Muscle layer of duodenum (tissue), 2 donors: ENCODE measurements at regions not wholly inside any gene's neighbourhood (a gene's known extent, or its start where the extent isn't known, plus 50 kb on each side); places are given as distances from the start of the nearest gene placed in this dataset.

Experiments
- H3K27ac ChIP-seq: one replicate; pipeline ENCODE4 v1.7.0; 2013; ENCODE audit warnings: mild to moderate bottlenecking, low read length
- H3K27me3 ChIP-seq: one replicate; pipeline ENCODE4 v1.7.0; 2013; ENCODE audit warnings: low read depth, mild to moderate bottlenecking, control low read depth, low read length
- H3K36me3 ChIP-seq, 2 donors: one replicate each; pipeline ENCODE4 v1.7.0; 2013; ENCODE audit warnings: low read length in 2 of 2, control low read depth in 1 of 2, mild to moderate bottlenecking in 1 of 2; ENCODE audit not compliant: insufficient read depth in 2 of 2, control insufficient read depth in 1 of 2
- H3K4me1 ChIP-seq, 2 donors: one replicate each; pipeline ENCODE4 v1.7.0; 2013; ENCODE audit warnings: low read length in 2 of 2, mild to moderate bottlenecking in 2 of 2, control low read depth in 1 of 2, moderate library complexity in 1 of 2; ENCODE audit not compliant: insufficient read depth in 2 of 2, control insufficient read depth in 1 of 2
- H3K4me3 ChIP-seq, 2 donors: one replicate each; pipeline ENCODE4 v1.7.0; 2013; ENCODE audit warnings: low read length in 2 of 2, low read depth in 1 of 2, mild to moderate bottlenecking in 1 of 2
- H3K9me3 ChIP-seq, 2 donors: one replicate each; pipeline ENCODE4 v1.7.0; 2013; ENCODE audit warnings: low read length in 2 of 2, control low read depth in 1 of 2, mild to moderate bottlenecking in 1 of 2; ENCODE audit not compliant: control insufficient read depth in 1 of 2
- donor health status: healthy.

DNA sequence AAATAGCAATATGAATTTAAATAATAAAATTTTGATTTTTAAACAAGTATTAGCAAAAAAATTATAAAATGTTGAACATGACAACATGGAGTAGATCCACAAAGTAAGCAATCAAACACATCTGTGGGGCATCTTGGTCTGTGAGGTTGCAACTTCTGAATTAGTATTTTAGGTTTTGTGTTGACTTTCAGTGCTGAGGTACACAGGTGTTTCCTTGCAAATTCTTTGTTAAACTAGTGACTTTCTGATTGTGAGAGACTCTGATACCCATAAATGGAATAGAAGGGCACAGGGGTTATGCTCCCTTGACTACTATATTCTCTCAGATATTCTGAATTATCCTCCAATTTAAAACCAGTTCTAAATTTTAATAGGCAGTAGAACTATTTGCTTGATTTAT, 841.7 kb downstream of the CDH8 start:
- Histone ChIP-seq H3K4me1 (no peaks in the 10 kb centered on the region), H3K27ac (no peak overlapping the region), H3K27me3 (no peaks in the 10 kb centered on the region), H3K9me3 (no peaks in the 10 kb centered on the region), H3K4me3 (no peak overlapping the region), H3K36me3 (no peaks in the 10 kb centered on the region)

DNA sequence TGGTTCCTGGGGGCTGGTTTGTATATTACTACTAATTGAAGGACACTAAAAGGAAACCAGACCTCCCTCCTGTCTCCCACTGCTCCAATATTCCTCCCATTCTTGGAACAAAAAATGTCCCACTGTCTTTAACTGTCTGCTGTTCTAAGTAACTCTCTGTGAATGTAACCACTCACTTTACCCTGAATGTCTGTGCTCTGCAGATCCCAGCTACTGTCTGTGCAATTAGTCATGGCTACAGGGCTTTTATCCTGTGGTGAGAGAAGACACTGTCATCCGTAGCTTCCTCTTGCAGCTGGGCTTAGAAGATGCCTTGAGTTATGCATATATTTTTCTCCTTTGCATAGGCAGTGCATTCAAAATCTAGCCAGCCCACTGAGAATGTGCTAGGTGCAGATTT, 853.8 kb downstream of the CDH8 start:
- Histone ChIP-seq H3K27me3 (no peaks in the 10 kb centered on the region), H3K9me3 (no peaks in the 10 kb centered on the region), H3K27ac (no peak overlapping the region), H3K36me3 (no peaks in the 10 kb centered on the region), H3K4me3 (no peak overlapping the region), H3K4me1 (no peaks in the 10 kb centered on the region)

DNA sequence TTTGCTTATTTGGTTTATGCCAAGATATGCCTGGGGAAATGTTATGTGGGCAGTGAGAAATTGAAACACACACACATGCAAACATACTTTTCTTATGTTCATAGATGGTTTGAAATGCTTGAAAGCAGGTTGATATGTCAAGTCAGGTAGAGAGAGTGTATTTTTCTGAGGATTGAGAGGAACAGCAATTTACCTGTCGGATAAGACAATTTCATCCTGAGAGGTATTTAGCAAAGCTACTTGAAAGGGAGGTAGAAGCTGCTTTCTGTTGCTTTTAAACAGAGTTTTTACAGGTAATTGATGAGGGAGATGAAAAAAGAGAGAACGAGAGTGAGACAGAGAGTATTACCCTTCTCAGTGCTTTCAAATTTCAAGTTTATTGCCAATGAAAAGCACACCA, 854.3 kb downstream of the CDH8 start:
- Histone ChIP-seq H3K4me1 (no peaks in the 10 kb centered on the region), H3K36me3 (no peaks in the 10 kb centered on the region), H3K4me3 (no peak overlapping the region), H3K27ac (no peak overlapping the region), H3K27me3 (no peaks in the 10 kb centered on the region), H3K9me3 (no peaks in the 10 kb centered on the region)

DNA sequence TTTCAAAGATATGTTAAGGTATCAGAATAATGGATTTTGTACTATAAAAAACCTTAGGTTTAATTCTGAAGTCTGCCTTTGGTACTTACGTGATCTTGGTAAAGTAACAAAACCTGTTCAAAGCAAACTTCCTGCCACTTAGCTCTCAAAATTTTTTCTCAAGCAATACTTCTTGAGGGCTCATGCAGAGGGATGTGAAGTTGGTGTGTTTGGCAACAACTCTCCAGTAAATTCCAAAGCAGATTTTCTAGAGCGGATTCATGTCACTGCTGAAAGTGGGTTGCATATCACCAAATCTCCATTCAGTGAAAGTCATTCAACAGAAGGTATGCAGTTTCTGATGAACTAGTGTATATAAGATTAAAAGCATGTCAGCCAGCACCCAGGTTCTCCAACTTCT, 856.7 kb downstream of the CDH8 start:
- H3K9me3 ChIP-seq, result no peaks in the 10 kb centered on the region
- H3K27me3 ChIP-seq, result no peaks in the 10 kb centered on the region
- H3K4me1 ChIP-seq, result no peaks in the 10 kb centered on the region
- no peak overlapping the region for H3K4me3 ChIP-seq
- H3K36me3 ChIP-seq, result no peaks in the 10 kb centered on the region
- H3K27ac ChIP-seq, result no peak overlapping the region

DNA sequence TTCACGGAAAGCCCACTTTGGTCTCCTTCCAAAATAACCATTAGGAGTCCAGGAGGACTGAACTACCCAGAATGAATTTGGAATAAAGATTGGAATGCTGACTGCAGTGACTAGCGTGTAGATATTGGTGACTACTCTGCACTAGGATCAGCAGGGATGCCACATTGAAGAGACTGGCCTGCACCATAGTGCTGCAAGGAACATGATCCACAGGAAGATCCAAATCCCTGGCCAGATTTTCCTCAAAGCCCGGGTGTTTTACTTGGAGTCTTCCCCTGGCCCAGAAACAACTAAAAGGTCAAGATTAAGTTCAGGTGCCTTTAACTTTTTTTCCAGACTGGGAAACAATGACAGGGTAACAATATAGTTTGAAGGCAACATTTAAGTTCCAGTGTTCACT, 870.4 kb downstream of the CDH8 start:
- Histone ChIP-seq H3K27ac (no peak overlapping the region), H3K9me3 (no peaks in the 10 kb centered on the region), H3K36me3 (no peaks in the 10 kb centered on the region), H3K27me3 (no peaks in the 10 kb centered on the region), H3K4me1 (no peaks in the 10 kb centered on the region), H3K4me3 (no peak overlapping the region)

DNA sequence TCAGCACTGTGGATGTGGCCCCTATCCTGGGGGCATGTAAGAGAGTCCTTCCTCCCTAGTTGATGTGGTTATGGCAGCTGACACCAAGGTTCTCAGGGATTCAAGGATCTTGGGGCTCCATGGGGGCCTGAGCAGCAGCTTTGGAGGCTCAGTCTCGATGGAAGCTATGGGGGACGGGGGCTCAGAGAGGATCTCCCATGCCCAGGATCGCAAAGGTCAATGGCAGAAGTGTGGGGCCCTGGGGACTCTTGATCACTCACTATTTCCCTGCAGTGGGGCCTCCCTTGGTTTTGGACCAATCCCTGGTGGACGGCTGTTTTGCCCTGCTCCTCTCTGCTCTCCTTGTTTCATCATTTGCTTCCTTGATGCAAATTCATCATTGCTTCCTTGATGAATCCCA, 885.9 kb downstream of the CDH8 start:
- no peaks in the 10 kb centered on the region for H3K9me3 ChIP-seq
- H3K4me3 ChIP-seq, result no peak overlapping the region
- no peaks in the 10 kb centered on the region for H3K4me1 ChIP-seq
- no peak overlapping the region for H3K27ac ChIP-seq
- H3K27me3 ChIP-seq, result no peaks in the 10 kb centered on the region
- no peaks in the 10 kb centered on the region for H3K36me3 ChIP-seq

DNA sequence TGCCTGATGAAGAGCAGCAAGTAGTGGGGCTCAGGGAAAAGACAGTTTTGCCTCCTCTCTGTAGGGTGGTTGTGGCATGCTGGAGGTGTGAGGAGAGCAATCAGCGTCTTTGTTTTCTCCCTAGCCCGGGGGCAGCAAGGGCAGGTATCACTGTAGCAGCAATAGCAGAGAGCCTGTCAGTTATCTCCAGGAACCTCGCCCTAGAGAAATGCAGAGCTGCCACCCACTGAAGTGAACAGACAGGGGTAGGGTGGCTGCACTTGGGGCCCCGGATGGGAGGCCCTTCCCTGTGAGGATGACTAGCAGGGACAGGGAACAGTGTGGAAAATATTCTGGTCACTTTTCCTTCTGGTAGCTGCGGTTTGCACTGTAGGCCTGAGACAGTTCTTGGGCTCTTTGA, 886.5 kb downstream of the CDH8 start:
- H3K9me3 ChIP-seq, result no peaks in the 10 kb centered on the region
- no peaks in the 10 kb centered on the region for H3K27me3 ChIP-seq
- H3K4me3 ChIP-seq, result no peak overlapping the region
- no peaks in the 10 kb centered on the region for H3K4me1 ChIP-seq
- H3K27ac ChIP-seq, result no peak overlapping the region
- no peaks in the 10 kb centered on the region for H3K36me3 ChIP-seq

DNA sequence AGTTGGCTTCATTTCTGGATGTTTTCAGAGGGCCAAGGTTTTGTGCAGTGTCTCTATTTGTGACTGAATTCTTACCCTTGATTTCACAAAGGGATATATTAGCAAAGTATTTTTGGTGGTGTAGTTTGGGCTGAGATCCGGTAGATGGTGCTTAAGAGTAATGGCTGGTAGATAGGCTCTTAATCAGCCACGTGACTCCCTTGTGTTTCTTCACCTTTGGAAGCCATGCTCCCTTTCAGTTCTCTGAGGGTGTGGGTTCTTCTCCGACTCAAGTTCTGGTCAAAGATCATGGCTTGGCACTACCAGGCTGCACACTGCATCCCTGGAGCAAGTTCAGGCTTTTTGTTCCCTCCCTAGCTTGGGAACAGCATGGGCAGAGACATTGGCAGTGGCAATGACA, 887.3 kb downstream of the CDH8 start:
- no peak overlapping the region for H3K4me3 ChIP-seq
- no peaks in the 10 kb centered on the region for H3K4me1 ChIP-seq
- H3K9me3 ChIP-seq, result no peaks in the 10 kb centered on the region
- no peak overlapping the region for H3K27ac ChIP-seq
- no peaks in the 10 kb centered on the region for H3K27me3 ChIP-seq
- no peaks in the 10 kb centered on the region for H3K36me3 ChIP-seq

DNA sequence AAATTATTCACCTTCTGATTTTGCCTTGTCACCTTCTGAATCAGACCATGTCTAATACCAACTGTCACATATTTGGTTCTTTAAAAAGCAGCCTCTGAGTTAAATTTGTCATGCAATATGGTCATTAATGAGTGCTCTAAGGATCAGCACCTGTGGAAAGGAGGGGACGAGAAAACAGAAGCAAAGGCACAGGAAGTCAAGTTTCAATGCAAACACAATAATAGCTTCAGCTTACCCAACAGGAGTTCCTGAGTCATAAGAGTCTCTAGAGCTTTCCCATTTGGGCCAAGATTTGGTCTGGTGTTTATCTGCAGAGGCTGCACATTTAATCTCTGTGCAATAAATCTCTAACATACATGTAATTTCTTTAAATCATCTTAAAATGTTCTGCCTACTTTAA, 889.8 kb downstream of the CDH8 start:
- Histone ChIP-seq H3K4me1 (no peaks in the 10 kb centered on the region), H3K27ac (no peak overlapping the region), H3K4me3 (no peak overlapping the region), H3K27me3 (no peaks in the 10 kb centered on the region), H3K36me3 (no peaks in the 10 kb centered on the region), H3K9me3 (no peaks in the 10 kb centered on the region)

DNA sequence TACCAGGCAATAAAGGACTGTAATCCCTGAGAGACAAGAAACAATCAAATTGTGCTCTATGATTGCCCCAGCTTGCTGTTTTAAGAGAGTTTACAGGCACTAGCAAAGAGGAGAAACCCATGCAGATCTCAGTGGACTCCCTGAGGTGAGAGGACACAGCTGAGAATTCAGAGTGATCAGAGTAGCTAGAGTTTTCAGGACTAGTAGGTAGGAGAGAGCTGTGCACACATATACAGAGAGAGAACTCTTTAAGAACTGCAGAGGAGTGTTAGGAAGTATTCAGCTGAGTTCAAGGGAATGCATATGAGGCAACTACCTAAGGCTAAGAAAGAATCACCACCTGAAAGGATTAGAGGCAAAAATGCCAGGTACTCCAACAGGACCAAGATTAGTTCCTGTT, 904.8 kb downstream of the CDH8 start:
- no peak overlapping the region for H3K27ac ChIP-seq
- no peaks in the 10 kb centered on the region for H3K27me3 ChIP-seq
- no peak overlapping the region for H3K4me3 ChIP-seq
- no peaks in the 10 kb centered on the region for H3K36me3 ChIP-seq
- H3K9me3 ChIP-seq, result peaks cover 0 to 4% of the 10 kb centered on the region in 2 donors
- H3K4me1 ChIP-seq, result no peaks in the 10 kb centered on the region

DNA sequence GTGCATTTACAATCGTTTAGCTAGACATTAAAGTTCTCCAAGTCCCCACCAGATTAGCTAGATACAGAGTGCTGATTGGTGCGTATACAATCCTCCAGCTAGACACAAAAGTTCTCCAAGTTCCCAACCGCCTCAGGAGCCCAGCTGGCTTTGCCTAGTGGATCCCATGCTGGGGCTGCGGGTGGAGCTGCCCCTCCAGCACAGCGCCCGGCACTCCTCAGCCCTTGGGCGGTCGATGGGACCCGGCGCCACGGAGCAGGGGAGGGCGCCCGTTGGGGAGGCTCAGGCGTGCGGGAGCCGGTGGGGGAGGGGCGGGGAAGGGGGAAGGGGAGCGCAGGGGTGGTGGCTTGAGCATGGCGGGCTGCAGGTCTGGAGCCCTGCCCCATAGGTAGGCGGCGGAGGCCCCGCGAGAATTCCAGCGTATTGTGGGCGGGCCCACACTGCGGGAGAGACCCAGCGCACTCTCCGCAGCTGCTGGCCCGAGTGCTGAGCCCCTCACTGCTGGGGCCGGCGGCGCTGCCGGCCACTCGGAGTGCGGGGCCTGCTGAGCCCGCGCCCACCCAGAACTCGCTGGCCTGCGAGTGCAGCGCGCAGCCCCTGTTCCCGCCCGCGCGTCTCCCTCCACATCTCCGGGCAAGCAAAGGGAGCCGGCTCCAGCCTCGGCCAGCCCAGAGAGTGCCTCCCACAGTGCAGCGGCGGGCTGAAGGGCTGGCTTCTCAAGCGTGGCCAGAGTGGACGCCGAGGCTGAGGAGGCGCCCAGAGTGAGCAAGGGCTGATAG, 907.5 kb downstream of the CDH8 start:
- no peaks in the 10 kb centered on the region for H3K4me1 ChIP-seq
- H3K27me3 ChIP-seq, result no peaks in the 10 kb centered on the region
- no peak overlapping the region for H3K27ac ChIP-seq
- H3K36me3 ChIP-seq, result no peaks in the 10 kb centered on the region
- H3K9me3 ChIP-seq, result peaks cover 0 to 4% of the 10 kb centered on the region in 2 donors
- no peak overlapping the region for H3K4me3 ChIP-seq

DNA sequence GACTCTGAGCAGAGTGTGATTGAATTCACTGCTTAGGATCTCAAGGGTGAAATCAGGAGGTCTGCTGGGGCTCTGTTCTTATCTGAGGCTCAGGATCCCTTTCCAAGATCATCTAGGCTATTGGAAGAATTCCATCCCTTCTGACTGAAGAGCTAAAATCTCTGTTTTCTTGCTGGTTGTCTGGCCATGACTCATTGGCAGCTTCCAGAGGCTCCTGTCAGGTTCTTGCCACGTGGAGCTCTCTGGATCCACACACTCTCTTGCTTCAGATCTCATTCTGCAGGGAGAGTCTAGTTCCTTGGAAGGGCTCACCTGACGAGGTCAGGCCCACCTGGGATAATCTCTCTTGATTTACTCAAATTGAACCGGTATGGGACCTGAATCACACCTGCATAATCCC, 930.7 kb downstream of the CDH8 start:
- Histone ChIP-seq H3K27ac (no peak overlapping the region), H3K4me1 (no peaks in the 10 kb centered on the region), H3K36me3 (no peaks in the 10 kb centered on the region), H3K4me3 (no peak overlapping the region), H3K9me3 (no peaks in the 10 kb centered on the region), H3K27me3 (no peaks in the 10 kb centered on the region)
